Esophagus muscularis mucosa (tissue), 4 donors: ENCODE measurements at regions not wholly inside any gene's neighbourhood (a gene's known extent, or its start where the extent isn't known, plus 50 kb on each side); places are given as distances from the start of the nearest gene placed in this dataset.

ENCODE experiments used
- DNase-seq: peaks from one replicate; pipeline ENCODE4 v3.0.0-alpha.2; 2017; ENCODE audit errors: extremely low spot score
- H3K27ac ChIP-seq, 4 donors: fragments of 200-600 bp; sonication (generic); replicated peaks in 1 of 4; 1 replicate in 3 of 4; 2 replicates in 1 of 4; pipeline ENCODE4 v1.5.1; 2016 to 2019; ENCODE audit warnings: mild to moderate bottlenecking in 1 of 4
- H3K27me3 ChIP-seq, 4 donors: fragments of 200-600 bp; sonication (generic); one replicate each; pipeline versions ENCODE4 v1.5.1 to v1.6.0; 2016 to 2019
- H3K36me3 ChIP-seq, 4 donors: fragments of 200-600 bp; sonication (generic); one replicate each; pipeline ENCODE4 v1.5.1; 2016 to 2019
- H3K4me1 ChIP-seq, 4 donors: fragments of 200-600 bp; sonication (generic); one replicate each; pipeline ENCODE4 v1.5.1; 2016 to 2019
- H3K4me3 ChIP-seq, 4 donors: fragments of 200-600 bp; sonication (generic); 1 replicate in 2 of 4; 2 replicates in 2 of 4; pipeline ENCODE4 v1.5.1; 2016 to 2019; ENCODE audit warnings: mild to moderate bottlenecking in 4 of 4, moderate library complexity in 1 of 4
- H3K9me3 ChIP-seq, 4 donors: fragments of 200-600 bp; sonication (generic); 1 replicate in 3 of 4; 2 replicates in 1 of 4; pipeline ENCODE4 v1.5.1; 2016 to 2019
- EP300 ChIP-seq: sonication (generic); formaldehyde crosslinking; IDR thresholded peaks from one replicate; pipeline ENCODE4 v1.6.1; 2017; ENCODE audit warnings: antibody characterized with exemption
- POLR2A ChIP-seq: fragments of 450-650 bp; IDR thresholded peaks from one replicate; pipeline ENCODE4 v1.6.1; 2017; ENCODE audit warnings: antibody characterized with exemption, moderate library complexity, mild to moderate bottlenecking, low read depth
- POLR2AphosphoS5 ChIP-seq, 2 donors: sonication (generic); formaldehyde crosslinking; IDR thresholded peaks; one replicate each; pipeline ENCODE4 v1.6.1; 2017; ENCODE audit warnings: antibody characterized with exemption in 2 of 2
- WGBS: methylation state at CpG from one replicate; pipeline ENCODE4 v1.1.5; 2018; 5-methylcytosine and 5-hydroxymethylcytosine counted together
- intact Hi-C: fragments of 100-400 bp; cut with DNase I; formaldehyde crosslinking; loops from one replicate; pipeline ENCODE4 v1.15.1; 2023
- TF ChIP-seq, protein P1 (sequence below), 3 experiments: fragments of 200-600 bp in 2 of 3; fragments of 450-650 bp in 1 of 3; sonication (generic) in 2 of 3; IDR thresholded peaks; one replicate each; pipeline ENCODE4 v1.5.1; 2017 to 2019; ENCODE audit warnings: antibody characterized with exemption in 3 of 3, mild to moderate bottlenecking in 2 of 3, moderate library complexity in 1 of 3

DNA sequence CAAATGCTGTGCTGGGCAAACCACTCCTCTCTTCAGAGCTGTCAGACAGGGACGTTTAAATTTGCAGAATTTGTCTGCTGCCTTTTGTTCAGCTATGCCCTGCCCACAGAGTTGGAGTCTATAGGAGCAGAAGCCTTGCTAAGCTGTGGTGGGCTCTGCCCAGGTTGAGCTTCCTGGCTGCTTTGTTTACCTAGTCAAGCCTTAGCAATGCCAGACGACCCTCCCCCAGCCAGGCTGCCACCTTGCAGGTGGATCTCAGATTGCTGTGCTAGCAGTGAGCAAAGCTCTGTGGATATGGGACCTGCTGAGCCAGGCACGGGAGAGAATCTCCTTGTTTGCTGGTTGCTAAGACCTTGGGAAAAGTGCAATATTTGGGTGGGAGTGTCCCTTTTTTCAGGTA is 314.9 kb downstream of the NNT start:
- Histone ChIP-seq H3K4me3 (no peak overlapping the region), H3K27me3 (no peaks in the 10 kb centered on the region), H3K4me1 (no peaks in the 10 kb centered on the region), H3K27ac (no peak overlapping the region), H3K9me3 (peaks cover 0 to 9% (median 5%) of the 10 kb centered on the region in 4 donors), H3K36me3 (no peaks in the 10 kb centered on the region)
- intact Hi-C loops: no loop called here
- TF ChIP-seq EP300: no peak
- no peak for TF ChIP-seq POLR2A
- no peak for TF ChIP-seq POLR2AphosphoS5 (IDR thresholded peaks at IDR 0.05)
- TF ChIP-seq, protein P1, sequence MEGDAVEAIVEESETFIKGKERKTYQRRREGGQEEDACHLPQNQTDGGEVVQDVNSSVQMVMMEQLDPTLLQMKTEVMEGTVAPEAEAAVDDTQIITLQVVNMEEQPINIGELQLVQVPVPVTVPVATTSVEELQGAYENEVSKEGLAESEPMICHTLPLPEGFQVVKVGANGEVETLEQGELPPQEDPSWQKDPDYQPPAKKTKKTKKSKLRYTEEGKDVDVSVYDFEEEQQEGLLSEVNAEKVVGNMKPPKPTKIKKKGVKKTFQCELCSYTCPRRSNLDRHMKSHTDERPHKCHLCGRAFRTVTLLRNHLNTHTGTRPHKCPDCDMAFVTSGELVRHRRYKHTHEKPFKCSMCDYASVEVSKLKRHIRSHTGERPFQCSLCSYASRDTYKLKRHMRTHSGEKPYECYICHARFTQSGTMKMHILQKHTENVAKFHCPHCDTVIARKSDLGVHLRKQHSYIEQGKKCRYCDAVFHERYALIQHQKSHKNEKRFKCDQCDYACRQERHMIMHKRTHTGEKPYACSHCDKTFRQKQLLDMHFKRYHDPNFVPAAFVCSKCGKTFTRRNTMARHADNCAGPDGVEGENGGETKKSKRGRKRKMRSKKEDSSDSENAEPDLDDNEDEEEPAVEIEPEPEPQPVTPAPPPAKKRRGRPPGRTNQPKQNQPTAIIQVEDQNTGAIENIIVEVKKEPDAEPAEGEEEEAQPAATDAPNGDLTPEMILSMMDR (IDR thresholded peaks at IDR 0.05): no peak
- DNase-seq: no peak
- 49% methylated on average over 2 of the region's 3 CpGs for WGBS

DNA sequence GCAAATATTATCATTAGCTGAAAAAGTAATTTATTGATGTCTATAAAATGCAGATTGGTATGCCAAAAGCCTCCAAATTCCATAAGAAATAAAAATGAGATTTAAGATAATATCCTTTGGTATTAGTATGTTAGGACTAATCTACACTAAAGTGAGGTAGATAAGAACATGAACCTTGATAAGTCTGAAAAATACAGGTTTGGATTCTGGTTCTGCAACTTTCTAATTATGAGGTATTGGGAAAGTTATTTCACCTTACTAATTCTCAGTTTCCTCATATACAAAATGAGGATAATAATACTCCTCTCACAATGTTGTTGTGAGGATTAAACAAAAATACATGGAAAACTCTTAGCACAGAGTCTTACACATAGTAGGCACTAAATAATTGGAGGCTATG is 300.1 kb downstream of the NNT start:
- no peaks in the 10 kb centered on the region for H3K9me3 ChIP-seq
- no peak overlapping the region for H3K27ac ChIP-seq
- no peak overlapping the region for H3K4me3 ChIP-seq
- intact Hi-C loops: no loop called here
- no peaks in the 10 kb centered on the region for H3K4me1 ChIP-seq
- no peak for DNase-seq
- H3K36me3 ChIP-seq: no peaks in the 10 kb centered on the region
- TF ChIP-seq, protein P1 (IDR thresholded peaks at IDR 0.05): no peak
- TF ChIP-seq EP300 (no peak), POLR2AphosphoS5 (IDR thresholded peaks at IDR 0.05) (no peak), POLR2A (no peak)
- H3K27me3 ChIP-seq: no peaks in the 10 kb centered on the region

DNA sequence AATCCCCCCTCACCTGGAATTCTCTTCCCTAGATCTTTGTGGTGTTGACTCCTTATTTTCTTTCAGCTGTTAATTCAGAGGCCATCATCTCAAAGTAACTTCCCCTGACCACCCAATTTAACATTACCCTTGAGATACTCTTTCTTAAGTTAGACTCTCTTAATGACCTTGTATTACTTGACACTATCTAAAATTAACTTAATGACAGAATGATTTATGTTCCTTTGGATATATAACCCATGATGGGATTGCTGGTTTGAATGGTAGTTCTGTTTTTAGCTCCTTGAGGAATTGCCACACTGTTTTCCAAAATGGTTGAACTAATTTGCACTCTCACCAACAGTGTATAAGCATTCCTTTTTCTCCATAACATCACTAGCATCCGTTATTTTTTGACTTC is 298.0 kb downstream of the NNT start:
- H3K36me3 ChIP-seq: no peaks in the 10 kb centered on the region
- no peak overlapping the region for H3K4me3 ChIP-seq
- DNase-seq: no peak
- no peak overlapping the region for H3K27ac ChIP-seq
- WGBS: 82% methylated on average over 1 of the region's 1 CpG
- no peak for TF ChIP-seq EP300
- TF ChIP-seq, protein P1 (IDR thresholded peaks at IDR 0.05): no peak
- no peaks in the 10 kb centered on the region for H3K9me3 ChIP-seq
- intact Hi-C loops: no loop called here
- H3K4me1 ChIP-seq: no peaks in the 10 kb centered on the region
- no peaks in the 10 kb centered on the region for H3K27me3 ChIP-seq

DNA sequence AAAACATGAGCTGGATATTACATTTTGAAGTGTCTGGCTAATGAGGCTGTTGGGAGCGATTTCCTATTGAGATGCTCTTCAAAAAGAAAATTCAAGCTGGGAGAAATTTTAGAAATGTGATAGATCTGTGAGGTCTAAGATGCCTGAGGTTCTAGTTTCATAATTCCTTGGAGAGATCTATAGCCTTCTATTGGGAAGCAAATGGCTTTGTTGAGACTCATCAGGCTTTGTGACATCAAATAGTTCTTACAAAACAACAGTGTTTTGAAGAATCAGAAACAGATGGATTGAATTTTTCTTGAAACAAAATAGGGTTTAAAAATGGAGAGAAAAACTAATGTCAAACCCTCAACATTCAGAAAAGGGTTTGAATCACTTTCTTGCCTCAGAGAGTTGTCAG is 292.9 kb downstream of the NNT start:
- Histone ChIP-seq H3K9me3 (no peaks in the 10 kb centered on the region), H3K27me3 (no peaks in the 10 kb centered on the region), H3K4me1 (peaks cover 0 to 8% (median 0%) of the 10 kb centered on the region in 4 donors), H3K36me3 (no peaks in the 10 kb centered on the region), H3K4me3 (no peak overlapping the region), H3K27ac (no peak overlapping the region)
- DNase-seq: no peak
- TF ChIP-seq POLR2AphosphoS5 (IDR thresholded peaks at IDR 0.05) (no peak), POLR2A (no peak)
- TF ChIP-seq, protein P1 (IDR thresholded peaks at IDR 0.05): no peak
- WGBS: 84% methylated on average over 1 of the region's 1 CpG
- intact Hi-C loops: no loop called here

DNA sequence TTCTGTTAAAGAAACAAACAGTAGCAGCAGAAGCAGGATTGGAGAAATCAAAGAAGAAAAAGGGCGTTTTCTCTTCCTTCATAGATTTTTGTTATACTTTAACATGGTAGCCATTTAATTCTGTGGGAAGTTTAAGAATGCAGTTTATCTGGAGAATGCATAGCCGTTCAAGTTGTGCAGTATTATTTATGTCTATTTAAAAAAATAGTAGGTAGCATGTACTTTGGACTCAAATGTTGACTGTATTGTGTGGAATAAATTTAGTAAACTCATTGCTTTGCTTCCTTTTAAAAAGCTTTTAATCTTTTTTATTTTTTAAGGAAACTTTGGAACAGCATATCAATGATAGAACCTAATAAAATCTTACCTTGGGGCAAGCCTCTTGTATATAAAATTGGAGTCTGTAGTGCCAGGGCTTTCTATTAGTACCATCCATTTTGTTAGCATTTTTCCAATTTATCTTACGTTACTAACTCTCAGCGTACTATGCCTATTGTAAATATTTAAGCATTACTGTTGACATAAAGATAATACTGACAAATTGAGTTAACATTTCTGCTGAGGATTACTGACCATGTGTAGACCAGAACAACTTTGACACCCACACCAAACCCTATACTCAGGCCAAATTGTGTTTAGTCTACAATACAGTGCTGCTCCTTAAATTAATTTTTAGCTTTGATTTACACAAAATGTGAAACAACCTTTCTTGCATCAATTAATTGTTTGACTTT is 291.1 kb downstream of the NNT start:
- H3K36me3 ChIP-seq: no peaks in the 10 kb centered on the region
- no peak overlapping the region for H3K27ac ChIP-seq
- TF ChIP-seq POLR2A (no peak), EP300 (no peak), POLR2AphosphoS5 (IDR thresholded peaks at IDR 0.05) (no peak)
- TF ChIP-seq, protein P1 (IDR thresholded peaks at IDR 0.05): no peak
- no peaks in the 10 kb centered on the region for H3K9me3 ChIP-seq
- intact Hi-C loops: no loop called here
- WGBS: 45% methylated on average over 4 of the region's 4 CpGs
- peaks cover 0 to 8% (median under 1%) of the 10 kb centered on the region in 4 donors for H3K4me1 ChIP-seq
- H3K4me3 ChIP-seq: no peak overlapping the region
- no peaks in the 10 kb centered on the region for H3K27me3 ChIP-seq
- DNase-seq: no peak
